Ascending aorta (tissue), 2 donors: ENCODE measurements at regions not wholly inside any gene's neighbourhood (a gene's known extent, or its start where the extent isn't known, plus 50 kb on each side); places are given as distances from the start of the nearest gene placed in this dataset.

Experiments used
- DNase-seq, 2 donors: peaks; one replicate each; pipeline ENCODE4 v3.0.0-alpha.2; 2019; ENCODE audit warnings: low spot score in 2 of 2
- H3K27ac ChIP-seq, 2 donors: fragments of 200-600 bp; sonication (generic); one replicate each; pipeline ENCODE4 v1.5.1; 2016 to 2017; ENCODE audit warnings: mild to moderate bottlenecking in 1 of 2
- H3K27me3 ChIP-seq: fragments of 200-600 bp; sonication (generic); one replicate; pipeline ENCODE4 v1.5.1; 2017
- H3K36me3 ChIP-seq, 2 donors: fragments of 200-600 bp; sonication (generic); one replicate each; pipeline ENCODE4 v1.5.1; 2016
- H3K4me1 ChIP-seq, 2 donors: fragments of 200-600 bp; sonication (generic); one replicate each; pipeline ENCODE4 v1.5.1; 2016 to 2017; ENCODE audit warnings: mild to moderate bottlenecking in 1 of 2
- H3K4me3 ChIP-seq, 2 donors: fragments of 200-600 bp; sonication (generic); one replicate each; pipeline ENCODE4 v1.5.1; 2016 to 2017; ENCODE audit warnings: mild to moderate bottlenecking in 1 of 2
- H3K9me3 ChIP-seq, 2 donors: fragments of 200-600 bp; sonication (generic); one replicate each; pipeline ENCODE4 v1.5.1; 2016
- CTCF ChIP-seq, 3 experiments: fragments of 200-600 bp in 2 of 3; fragments of 450-650 bp in 1 of 3; sonication (generic) in 2 of 3; IDR thresholded peaks; one replicate each; pipeline ENCODE4 v1.5.1; 2016 to 2019; ENCODE audit warnings: antibody characterized with exemption in 3 of 3, mild to moderate bottlenecking in 1 of 3, moderate library complexity in 1 of 3
- intact Hi-C: fragments of 100-400 bp; cut with DNase I; formaldehyde crosslinking; loops from one replicate; pipeline ENCODE4 v1.15.1; 2023

GRCh38 chr1:81574408-81574807, 226.3 kb upstream of the ADGRL2 start:
- DNase-seq = no peak
- Histone ChIP-seq H3K27ac (no peak overlapping the region), H3K4me3 (no peak overlapping the region), H3K36me3 (no peaks in the 10 kb centered on the region), H3K27me3 (no peaks in the 10 kb centered on the region), H3K9me3 (no peaks in the 10 kb centered on the region), H3K4me1 (no peaks in the 10 kb centered on the region)
- intact Hi-C loops = no loop called here
- TF ChIP-seq CTCF (IDR thresholded peaks at IDR 0.05) = no peak

GRCh38 chr1:81573458-81573857, 227.3 kb upstream of the ADGRL2 start:
- Histone ChIP-seq H3K27ac (no peak overlapping the region), H3K4me3 (no peak overlapping the region), H3K4me1 (no peaks in the 10 kb centered on the region), H3K36me3 (no peaks in the 10 kb centered on the region), H3K27me3 (no peaks in the 10 kb centered on the region), H3K9me3 (no peaks in the 10 kb centered on the region)
- no peak for DNase-seq
- no peak for TF ChIP-seq CTCF (IDR thresholded peaks at IDR 0.05)
- intact Hi-C loops = no loop called here

GRCh38 chr1:81571946-81572345, 228.8 kb upstream of the ADGRL2 start:
- Histone ChIP-seq H3K4me3 (no peak overlapping the region), H3K9me3 (no peaks in the 10 kb centered on the region), H3K4me1 (no peaks in the 10 kb centered on the region), H3K36me3 (no peaks in the 10 kb centered on the region), H3K27ac (no peak overlapping the region), H3K27me3 (no peaks in the 10 kb centered on the region)
- DNase-seq = no peak
- intact Hi-C loops = no loop called here
- TF ChIP-seq CTCF (IDR thresholded peaks at IDR 0.05) = no peak

GRCh38 chr1:81569761-81570160, 231.0 kb upstream of the ADGRL2 start:
- Histone ChIP-seq H3K36me3 (no peaks in the 10 kb centered on the region), H3K4me1 (no peaks in the 10 kb centered on the region), H3K27me3 (no peaks in the 10 kb centered on the region), H3K9me3 (no peaks in the 10 kb centered on the region), H3K4me3 (no peak overlapping the region), H3K27ac (no peak overlapping the region)
- no peak for DNase-seq
- no peak for TF ChIP-seq CTCF (IDR thresholded peaks at IDR 0.05)
- intact Hi-C loops = no loop called here

DNA sequence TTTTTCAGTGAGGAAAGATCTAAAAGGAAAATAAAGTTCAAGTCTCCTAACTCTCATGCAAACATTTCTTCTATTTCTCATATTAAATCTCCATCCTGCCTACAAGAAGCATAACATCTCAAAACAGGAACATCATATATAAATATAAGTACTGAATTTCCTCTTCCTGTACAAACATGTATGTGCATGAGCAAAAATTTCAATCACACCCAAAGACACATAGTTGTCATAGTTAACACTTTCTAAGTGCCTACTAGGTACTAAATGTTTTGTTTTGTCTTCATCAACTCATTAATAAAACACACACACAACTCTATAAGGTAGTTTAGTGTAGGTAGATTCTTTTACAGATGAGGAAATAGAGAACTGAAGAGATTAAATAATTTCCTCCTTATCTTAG, 237.1 kb upstream of the ADGRL2 start:
- DNase-seq = no peak
- intact Hi-C loops = no loop called here
- no peak overlapping the region for H3K27ac ChIP-seq
- no peaks in the 10 kb centered on the region for H3K36me3 ChIP-seq
- no peak for TF ChIP-seq CTCF (IDR thresholded peaks at IDR 0.05)
- H3K27me3 ChIP-seq = no peaks in the 10 kb centered on the region
- H3K9me3 ChIP-seq = no peaks in the 10 kb centered on the region
- H3K4me3 ChIP-seq = no peak overlapping the region
- H3K4me1 ChIP-seq = no peaks in the 10 kb centered on the region

DNA sequence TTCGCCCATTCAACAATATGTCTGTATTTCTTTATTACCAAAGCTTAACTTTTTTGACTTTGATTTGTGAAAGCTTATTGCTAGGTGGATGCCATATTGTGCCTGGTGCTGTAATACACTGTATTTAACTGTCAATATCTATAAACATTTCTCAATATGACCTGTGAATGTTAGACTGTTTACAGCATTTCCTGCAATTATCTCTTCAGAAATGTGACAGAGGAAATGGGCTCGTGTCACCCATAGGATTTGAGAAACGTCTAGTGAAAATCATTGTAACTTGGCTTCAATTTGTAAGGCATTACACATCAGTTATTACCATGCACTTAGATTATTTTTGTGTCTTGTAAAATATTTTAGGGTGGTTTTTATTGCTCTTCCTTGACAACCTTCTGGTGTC, 237.8 kb upstream of the ADGRL2 start:
- no peak overlapping the region for H3K4me3 ChIP-seq
- no peak overlapping the region for H3K27ac ChIP-seq
- no peaks in the 10 kb centered on the region for H3K36me3 ChIP-seq
- no peaks in the 10 kb centered on the region for H3K27me3 ChIP-seq
- no peak for DNase-seq
- no peak for TF ChIP-seq CTCF (IDR thresholded peaks at IDR 0.05)
- intact Hi-C loops = no loop called here
- no peaks in the 10 kb centered on the region for H3K9me3 ChIP-seq
- H3K4me1 ChIP-seq = no peaks in the 10 kb centered on the region
